Activated T-helper 1 cell treated with anti-CD3 and anti-CD28 coated beads, Interleukin-12 subunit alpha, Interleukin-12 subunit beta, Interleukin-2, Interleukin-4 antibody, amounts not matched to agents 30 ng/mL and 10 ng/mL and 1 ng/mL, durations not matched to agents 14 hours and 24 hours and 36 hours (primary cell): ENCODE measurements at regions not wholly inside any gene's neighbourhood (a gene's known extent, or its start where the extent isn't known, plus 50 kb on each side); places are given as distances from the start of the nearest gene placed in this dataset.

Source experiments
- DNase-seq: peaks from one replicate; pipeline ENCODE4 v3.0.0; 2021; ENCODE audit warnings: low spot score
- H3K27ac Mint-ChIP-seq: one replicate; pipeline ENCODE4 v1.8.0; 2021; ENCODE audit warnings: mild to moderate bottlenecking, mixed read lengths
- H3K27me3 Mint-ChIP-seq: one replicate; pipeline ENCODE4 v1.8.0; 2022; ENCODE audit warnings: mild to moderate bottlenecking, moderate library complexity, mixed read lengths; ENCODE audit not compliant: insufficient read depth
- H3K36me3 Mint-ChIP-seq: one replicate; pipeline ENCODE4 v1.8.0; 2021; ENCODE audit warnings: low read depth, mixed read lengths
- H3K4me1 Mint-ChIP-seq: one replicate; pipeline ENCODE4 v1.8.0; 2021; ENCODE audit warnings: low read depth, mixed read lengths
- H3K4me3 Mint-ChIP-seq: one replicate; pipeline ENCODE4 v1.8.0; 2021; ENCODE audit warnings: mild to moderate bottlenecking, moderate library complexity, mixed read lengths
- H3K9me3 Mint-ChIP-seq: one replicate; pipeline ENCODE4 v1.8.0; 2021; ENCODE audit warnings: mixed read lengths
- intact Hi-C: fragments of 100-400 bp; cut with micrococcal nuclease; formaldehyde crosslinking; loops from one replicate; pipeline ENCODE4 v1.15.1; 2024

DNA sequence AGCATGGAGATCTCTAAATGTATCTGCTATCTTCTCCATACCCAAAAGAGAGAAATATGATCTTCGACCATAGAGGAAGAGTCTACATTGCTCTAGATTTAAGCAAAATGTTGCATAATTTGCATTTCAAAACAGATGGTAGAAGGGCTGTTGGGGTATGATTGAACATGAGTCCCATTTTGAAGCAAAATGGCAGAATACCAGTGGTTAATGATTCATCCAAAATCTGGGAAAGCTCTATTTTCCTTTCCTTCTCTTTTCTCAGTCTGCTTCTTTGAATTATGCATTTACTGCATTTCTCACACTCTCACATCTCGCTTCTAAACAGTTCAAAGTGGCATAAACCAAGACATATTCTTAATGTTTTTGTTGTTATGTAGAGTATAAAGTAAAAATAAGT is 178.5 kb downstream of the MACC1 start:
- Mint-ChIP-seq H3K4me1 (no peaks in the 10 kb centered on the region), H3K27me3 (peaks cover 2% of the 10 kb centered on the region), H3K9me3 (no peaks in the 10 kb centered on the region), H3K27ac (no peak overlapping the region), H3K36me3 (no peaks in the 10 kb centered on the region), H3K4me3 (no peak overlapping the region)
- DNase-seq, result no peak
- intact Hi-C loops, result no loop called here

DNA sequence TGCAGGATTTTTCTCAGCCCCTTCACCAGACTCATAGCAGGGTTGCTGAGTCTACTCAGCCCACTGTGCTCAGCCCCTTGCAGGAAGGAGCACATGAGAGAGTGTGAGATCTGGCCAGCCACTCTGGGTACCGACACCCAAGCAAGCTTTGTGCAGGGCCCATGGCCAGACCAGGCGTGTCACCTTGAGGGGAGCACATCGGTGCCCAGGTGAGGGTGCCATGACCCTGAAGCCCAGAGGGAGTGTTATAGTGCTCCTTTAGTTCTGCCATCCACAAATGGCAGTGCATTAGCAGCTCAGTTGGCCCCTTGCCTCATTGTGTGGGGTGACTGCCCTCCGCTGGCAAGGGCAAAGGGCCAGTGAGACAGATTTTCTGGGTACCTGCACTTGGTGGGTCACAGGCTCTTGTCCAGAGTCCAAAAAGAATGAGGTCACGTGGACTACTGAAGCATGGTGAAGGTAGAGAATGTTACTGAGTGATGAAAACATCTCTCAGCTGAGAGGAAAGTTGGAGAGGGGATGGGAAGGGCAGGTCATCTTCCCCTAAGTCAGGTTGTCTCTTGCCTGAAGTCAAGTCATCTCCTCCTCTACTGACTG is 181.8 kb downstream of the MACC1 start:
- DNase-seq, result no peak
- intact Hi-C loops, result no loop called here
- Mint-ChIP-seq H3K9me3 (no peaks in the 10 kb centered on the region), H3K27me3 (peaks cover 2% of the 10 kb centered on the region), H3K4me1 (no peaks in the 10 kb centered on the region), H3K36me3 (no peaks in the 10 kb centered on the region), H3K4me3 (no peak overlapping the region), H3K27ac (no peak overlapping the region)

DNA sequence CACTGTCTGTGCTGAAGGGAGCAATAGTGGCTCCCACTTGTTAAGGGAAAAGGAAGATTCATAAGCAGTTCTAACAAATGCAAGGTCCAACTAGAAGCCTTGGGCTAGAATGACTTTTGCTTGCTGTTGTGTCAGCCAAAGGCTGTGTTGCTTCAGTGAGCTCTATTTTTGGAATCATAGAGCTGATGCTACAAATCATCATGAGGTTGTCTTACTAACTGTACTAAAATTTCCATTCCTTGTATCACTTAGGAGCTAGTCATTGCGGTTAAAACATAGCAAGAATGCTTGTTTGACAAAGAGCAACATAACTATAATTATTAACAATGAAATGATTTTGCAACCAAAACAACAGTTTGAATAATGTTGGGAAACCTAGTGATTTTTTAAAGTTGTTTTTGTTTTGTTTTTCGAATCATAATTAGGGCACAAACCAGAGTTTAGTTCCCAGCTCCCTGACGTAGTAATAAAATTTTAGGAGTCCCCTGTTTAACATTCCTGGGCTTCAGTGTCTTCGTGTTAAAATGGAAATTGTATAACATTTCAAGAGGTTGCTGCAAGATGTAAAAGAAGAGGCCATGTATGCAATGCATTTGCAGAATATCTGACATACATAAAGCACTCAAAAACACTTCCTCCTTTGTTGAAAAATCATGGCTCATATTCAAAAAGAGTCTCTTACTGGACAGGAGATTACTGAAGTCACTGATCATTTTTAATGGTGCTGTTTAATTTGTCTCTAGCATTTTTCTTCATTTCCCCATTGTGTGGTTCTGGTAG is 183.4 kb downstream of the MACC1 start:
- H3K27me3 Mint-ChIP-seq, result peaks cover 5% of the 10 kb centered on the region
- intact Hi-C loops, result no loop called here
- H3K27ac Mint-ChIP-seq, result no peak overlapping the region
- H3K4me1 Mint-ChIP-seq, result no peaks in the 10 kb centered on the region
- H3K4me3 Mint-ChIP-seq, result no peak overlapping the region
- H3K36me3 Mint-ChIP-seq, result no peaks in the 10 kb centered on the region
- DNase-seq, result no peak
- H3K9me3 Mint-ChIP-seq, result no peaks in the 10 kb centered on the region

DNA sequence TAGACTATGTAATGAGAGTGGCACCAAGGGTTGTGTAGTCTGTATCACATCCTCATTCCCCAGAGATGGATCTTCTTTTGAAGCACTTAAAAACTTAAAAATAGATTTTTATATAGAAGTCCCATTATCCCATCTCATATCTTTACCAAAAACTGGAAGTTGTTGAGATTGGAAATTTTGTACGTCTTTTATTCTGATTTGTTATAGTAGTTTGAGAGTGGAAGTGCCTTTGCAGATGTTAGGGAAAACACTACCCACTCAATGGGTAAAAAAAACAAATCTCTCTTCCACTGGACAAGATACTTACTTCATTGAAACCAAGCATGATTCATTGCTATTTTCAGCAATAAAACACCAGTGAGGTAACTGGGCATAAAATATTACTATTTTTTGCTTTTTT is 184.4 kb downstream of the MACC1 start:
- no peaks in the 10 kb centered on the region for H3K36me3 Mint-ChIP-seq
- H3K27me3 Mint-ChIP-seq, result peaks cover 3% of the 10 kb centered on the region
- DNase-seq, result no peak
- H3K4me3 Mint-ChIP-seq, result no peak overlapping the region
- no peaks in the 10 kb centered on the region for H3K9me3 Mint-ChIP-seq
- intact Hi-C loops, result no loop called here
- no peaks in the 10 kb centered on the region for H3K4me1 Mint-ChIP-seq
- no peak overlapping the region for H3K27ac Mint-ChIP-seq

DNA sequence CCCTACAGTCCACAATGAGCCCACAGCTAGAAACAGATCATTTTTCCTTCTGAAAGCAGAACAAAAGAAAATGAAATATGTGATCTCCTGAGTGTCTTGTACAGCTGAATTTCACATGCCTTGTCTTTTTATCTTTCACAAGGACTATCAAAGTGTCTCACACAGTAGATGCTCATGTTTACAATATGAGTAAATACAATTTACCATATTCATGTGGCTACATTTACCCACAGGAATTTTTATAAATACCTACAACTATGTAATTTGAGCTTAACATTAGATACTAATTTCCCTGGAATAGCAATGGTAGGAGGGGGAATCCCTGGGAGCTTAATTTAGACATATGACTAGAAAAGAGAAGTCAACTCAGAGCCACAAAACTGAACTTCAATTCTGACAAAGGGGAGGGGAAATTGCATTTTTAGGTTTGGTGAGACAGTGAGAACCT is 186.2 kb downstream of the MACC1 start:
- Mint-ChIP-seq H3K4me1 (no peaks in the 10 kb centered on the region), H3K36me3 (no peaks in the 10 kb centered on the region), H3K27ac (no peak overlapping the region), H3K27me3 (peaks cover 3% of the 10 kb centered on the region), H3K9me3 (no peaks in the 10 kb centered on the region), H3K4me3 (no peak overlapping the region)
- DNase-seq, result no peak
- intact Hi-C loops, result no loop called here

DNA sequence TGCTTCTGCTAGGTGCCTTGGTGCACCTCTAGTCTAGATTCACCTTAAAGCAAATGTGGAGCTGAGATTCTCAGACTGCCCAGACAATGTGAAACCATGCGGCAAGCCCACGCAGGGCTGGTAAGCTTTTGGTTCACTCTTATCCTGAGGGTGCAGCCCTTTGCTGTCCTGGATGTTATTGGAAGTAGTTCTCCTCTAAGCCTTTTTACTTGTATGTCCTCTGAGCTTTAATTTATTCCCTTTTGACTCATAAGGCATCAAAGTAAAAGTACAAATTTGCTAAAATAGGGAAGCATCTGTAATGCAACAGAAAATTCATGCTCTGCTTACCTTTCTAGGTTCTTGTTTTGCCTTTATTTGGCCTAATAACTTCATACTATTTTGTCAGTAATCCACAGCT is 186.8 kb downstream of the MACC1 start:
- intact Hi-C loops, result no loop called here

DNA sequence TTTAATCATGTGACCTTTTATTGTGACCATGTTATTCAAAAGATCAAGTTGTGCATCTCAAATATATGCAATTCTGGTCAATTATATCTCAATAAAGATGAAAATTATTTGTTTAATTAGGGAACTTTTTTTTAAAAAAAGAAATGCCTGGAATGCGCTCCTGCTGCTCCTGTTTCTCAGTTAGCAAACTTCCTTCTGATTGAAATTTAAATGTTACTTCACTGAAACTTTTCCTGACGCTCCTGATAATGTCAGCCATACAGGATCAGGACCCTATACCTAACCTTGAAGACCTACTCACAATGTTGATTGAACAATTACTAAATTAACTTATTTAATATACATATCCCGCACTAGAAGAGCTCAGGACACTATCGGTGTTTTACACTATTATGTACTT is 190.4 kb downstream of the MACC1 start:
- Mint-ChIP-seq H3K4me3 (no peak overlapping the region), H3K9me3 (no peaks in the 10 kb centered on the region), H3K4me1 (no peaks in the 10 kb centered on the region), H3K27ac (no peak overlapping the region), H3K27me3 (peaks cover 3% of the 10 kb centered on the region), H3K36me3 (no peaks in the 10 kb centered on the region)
- intact Hi-C loops, result no loop called here
- no peak for DNase-seq

More for the DNA sequence above, 186.8 kb downstream of the MACC1 start:
- Mint-ChIP-seq H3K9me3 (no peaks in the 10 kb centered on the region), H3K4me3 (no peak overlapping the region), H3K36me3 (no peaks in the 10 kb centered on the region), H3K27me3 (peaks cover 3% of the 10 kb centered on the region), H3K27ac (no peak overlapping the region), H3K4me1 (no peaks in the 10 kb centered on the region)
- DNase-seq, result no peak

DNA sequence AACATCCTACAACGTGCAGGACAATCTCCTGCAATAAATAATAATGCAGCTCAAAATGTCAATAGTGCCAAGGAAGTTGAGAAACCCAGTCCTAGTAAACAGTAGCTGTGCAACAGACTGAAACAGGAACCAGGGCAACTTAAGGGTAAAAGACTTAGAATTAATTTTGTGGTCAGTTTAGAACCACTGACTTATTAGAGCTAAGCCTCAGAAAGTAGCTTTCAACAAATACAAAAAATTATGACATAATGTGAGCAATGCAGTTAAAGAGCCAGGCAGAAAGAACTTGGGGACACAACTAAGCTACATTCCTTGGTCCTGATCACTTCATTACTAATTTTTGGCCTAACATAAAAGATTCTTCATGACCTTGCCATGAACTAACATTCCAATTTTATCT is 195.4 kb downstream of the MACC1 start:
- H3K36me3 Mint-ChIP-seq, result no peaks in the 10 kb centered on the region
- DNase-seq, result no peak
- intact Hi-C loops, result no loop called here
- no peaks in the 10 kb centered on the region for H3K27me3 Mint-ChIP-seq
- no peaks in the 10 kb centered on the region for H3K9me3 Mint-ChIP-seq
- H3K4me1 Mint-ChIP-seq, result no peaks in the 10 kb centered on the region
- no peak overlapping the region for H3K27ac Mint-ChIP-seq
- no peak overlapping the region for H3K4me3 Mint-ChIP-seq

DNA sequence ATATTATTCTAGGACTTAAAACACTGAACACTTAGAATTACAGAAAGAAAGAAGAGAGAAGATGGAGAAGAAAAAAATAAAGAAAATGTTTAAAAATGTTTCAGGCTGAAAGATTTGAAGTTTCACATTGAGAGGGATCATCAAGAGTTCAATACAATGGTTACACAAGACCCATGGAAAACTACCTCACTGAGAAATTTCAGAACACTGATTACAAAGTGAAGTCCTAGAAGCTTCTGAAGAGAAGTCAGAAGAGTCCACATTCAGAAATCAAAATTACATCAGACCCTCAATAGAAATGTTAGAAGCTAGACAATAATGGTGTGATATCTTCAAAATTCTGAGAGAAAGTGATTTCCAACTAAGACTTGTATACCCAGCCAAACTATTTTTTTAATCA is 196.1 kb downstream of the MACC1 start:
- no peaks in the 10 kb centered on the region for H3K36me3 Mint-ChIP-seq
- no peaks in the 10 kb centered on the region for H3K4me1 Mint-ChIP-seq
- no peaks in the 10 kb centered on the region for H3K27me3 Mint-ChIP-seq
- no peak overlapping the region for H3K27ac Mint-ChIP-seq
- no peak overlapping the region for H3K4me3 Mint-ChIP-seq
- intact Hi-C loops, result no loop called here
- no peaks in the 10 kb centered on the region for H3K9me3 Mint-ChIP-seq
- DNase-seq, result no peak

DNA sequence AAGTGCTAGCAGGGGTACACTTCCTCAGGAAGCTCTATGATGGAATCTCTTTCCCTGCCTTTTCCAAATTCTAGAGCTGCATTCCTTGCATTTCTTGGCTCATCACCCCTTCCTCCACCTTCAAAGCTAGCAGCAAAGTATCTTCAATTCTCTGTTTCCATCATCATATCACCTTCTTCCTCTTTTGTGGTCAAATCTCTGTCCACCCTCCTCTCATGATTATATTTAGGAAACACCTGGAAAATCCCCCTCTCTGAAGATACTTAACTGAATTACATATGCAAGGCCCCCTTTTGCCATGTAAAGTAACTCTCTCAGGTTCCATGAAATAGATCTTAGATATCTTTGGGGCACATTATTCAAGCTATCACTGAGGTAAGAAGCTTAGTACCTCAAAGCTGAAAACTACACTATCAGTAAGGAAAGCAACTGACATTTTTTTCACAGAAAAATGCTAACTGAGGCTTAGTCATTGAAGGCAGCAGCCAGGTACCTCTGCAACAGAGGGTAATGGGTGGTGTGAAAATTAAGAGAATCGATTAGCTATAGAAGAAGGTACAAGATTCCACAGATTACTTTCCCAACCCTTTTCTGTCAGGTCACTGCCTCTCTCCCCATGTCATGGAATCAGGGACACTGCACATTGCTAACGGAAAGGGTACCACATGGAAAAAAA is 197.3 kb downstream of the MACC1 start:
- Mint-ChIP-seq H3K4me3 (no peak overlapping the region), H3K9me3 (no peaks in the 10 kb centered on the region), H3K27me3 (no peaks in the 10 kb centered on the region), H3K4me1 (no peaks in the 10 kb centered on the region), H3K36me3 (no peaks in the 10 kb centered on the region), H3K27ac (no peak overlapping the region)
- DNase-seq, result no peak
- intact Hi-C loops, result no loop called here

DNA sequence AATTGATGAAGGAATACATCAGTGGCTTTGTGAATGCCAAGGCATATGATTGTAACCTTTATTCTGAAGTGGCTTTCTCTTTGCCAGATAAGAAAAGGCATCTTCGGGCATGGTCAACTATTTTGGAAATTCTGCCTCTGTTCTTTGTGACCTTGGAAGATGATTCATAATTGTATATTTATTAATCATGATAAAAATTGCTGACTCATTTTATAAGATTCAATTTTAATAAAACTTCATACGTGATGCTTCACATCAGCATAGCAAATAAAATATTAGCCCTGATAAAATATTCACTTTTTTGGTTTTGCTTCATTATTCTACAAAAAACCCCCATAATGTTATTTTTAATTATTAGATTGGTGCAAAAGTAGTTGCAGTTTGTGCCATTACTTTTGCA is 200.5 kb downstream of the MACC1 start:
- Mint-ChIP-seq H3K9me3 (no peaks in the 10 kb centered on the region), H3K4me3 (no peak overlapping the region), H3K4me1 (no peaks in the 10 kb centered on the region), H3K36me3 (no peaks in the 10 kb centered on the region), H3K27ac (no peak overlapping the region), H3K27me3 (no peaks in the 10 kb centered on the region)
- intact Hi-C loops, result no loop called here
- DNase-seq, result no peak

DNA sequence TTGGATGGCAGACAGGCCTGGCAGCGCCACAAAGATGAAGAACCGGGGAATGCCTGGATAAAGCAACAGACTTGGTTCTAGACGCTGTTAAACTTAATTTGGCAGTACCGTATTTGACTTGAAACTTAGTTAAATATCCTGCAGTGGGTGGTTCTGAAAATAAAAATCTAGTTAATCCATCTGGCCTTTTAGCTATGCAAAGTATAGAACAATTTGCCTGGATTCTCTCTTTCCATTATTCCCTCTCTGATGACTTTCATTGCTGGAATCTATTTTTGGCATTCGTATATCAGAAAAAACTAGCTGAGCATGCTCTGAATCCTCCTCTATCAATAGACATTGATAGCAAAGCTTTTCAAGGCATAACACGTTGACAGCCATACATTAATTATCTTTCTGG is 203.6 kb downstream of the MACC1 start:
- Mint-ChIP-seq H3K36me3 (no peaks in the 10 kb centered on the region), H3K4me3 (no peak overlapping the region), H3K4me1 (no peaks in the 10 kb centered on the region), H3K27me3 (no peaks in the 10 kb centered on the region), H3K27ac (no peak overlapping the region), H3K9me3 (no peaks in the 10 kb centered on the region)
- intact Hi-C loops, result no loop called here
- no peak for DNase-seq

DNA sequence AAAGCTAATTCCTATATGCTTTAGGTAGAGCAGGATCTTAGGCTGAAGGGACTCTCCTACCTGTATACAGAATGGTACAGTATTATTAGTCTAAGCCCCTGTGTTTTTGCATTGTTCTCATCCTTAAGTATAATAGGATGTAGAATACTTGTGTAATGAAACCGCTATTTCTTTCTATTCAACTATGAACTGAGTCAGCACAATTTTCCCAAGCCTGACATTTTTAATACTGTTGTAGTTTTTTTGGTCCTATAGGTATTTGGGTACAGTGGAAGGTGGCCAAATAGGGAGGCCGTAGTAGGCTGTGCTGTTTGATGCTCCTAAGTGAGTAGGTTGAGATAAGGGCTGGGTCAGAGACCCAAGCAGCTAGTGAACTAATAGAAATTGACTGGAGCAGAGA is 205.1 kb downstream of the MACC1 start:
- no peak for DNase-seq
- no peaks in the 10 kb centered on the region for H3K4me1 Mint-ChIP-seq
- H3K9me3 Mint-ChIP-seq, result no peaks in the 10 kb centered on the region
- no peak overlapping the region for H3K4me3 Mint-ChIP-seq
- H3K27me3 Mint-ChIP-seq, result no peaks in the 10 kb centered on the region
- intact Hi-C loops, result no loop called here
- no peaks in the 10 kb centered on the region for H3K36me3 Mint-ChIP-seq
- H3K27ac Mint-ChIP-seq, result no peak overlapping the region
